PC-3 (cell line): ENCODE measurements at regions not wholly inside any gene's neighbourhood (a gene's known extent, or its start where the extent isn't known, plus 50 kb on each side); places are given as distances from the start of the nearest gene placed in this dataset.

Experiments
- CTCF ChIP-seq: fragments of 300-600 bp; sonication (generic); conservative IDR thresholded peaks from 2 replicates; pipeline ENCODE4 v1.5.1; 2017; ENCODE audit warnings: antibody characterized with exemption, low read depth, mild to moderate bottlenecking, low read length
- EZH2 ChIP-seq: fragments of 300-600 bp; sonication (generic); IDR thresholded peaks from one replicate; pipeline ENCODE4 v1.6.1; 2017; ENCODE audit warnings: antibody characterized with exemption, mild to moderate bottlenecking, low read length; ENCODE audit not compliant: unreplicated experiment
- EZH2phosphoT487 ChIP-seq: fragments of 300-600 bp; sonication (generic); IDR thresholded peaks from 2 replicates; pipeline ENCODE4 v1.6.1; 2018; ENCODE audit warnings: mild to moderate bottlenecking, antibody characterized with exemption, low read length, borderline replicate concordance

- TF ChIP-seq CTCF (no peak), EZH2 (no peak), EZH2phosphoT487 (no peak)
These were observed 101.1 kb downstream of the DDX1 start for GRCh38 chr2:15692551-15693377.
